ENCODE measurements at regions not wholly inside any gene's neighbourhood (a gene's known extent, or its start where the extent isn't known, plus 50 kb on each side); places are given as distances from the start of the nearest gene placed in this dataset.

- no peak for TF ChIP-seq EP300 (IDR thresholded peaks at IDR 0.05)
- TF ChIP-seq RFX5 (IDR thresholded peaks at IDR 0.05), result no peak
- no peak for TF ChIP-seq MYC (IDR thresholded peaks at IDR 0.05; ENCODE audit: borderline replicate concordance, low read length)
- TF ChIP-seq CTCF (IDR thresholded peaks at IDR 0.05), result no peak
Measured at GRCh38 chr4:36402008-36402758, 120.8 kb downstream of the DTHD1 start.
